IPS DF 6.9 (cell line): ENCODE measurements at regions not wholly inside any gene's neighbourhood (a gene's known extent, or its start where the extent isn't known, plus 50 kb on each side); places are given as distances from the start of the nearest gene placed in this dataset.

Experiments used
- DNase-seq: peaks from one replicate; pipeline ENCODE4 v3.0.0-alpha.2; 2013; ENCODE audit warnings: low read depth, low spot score
- H3K27ac ChIP-seq: one replicate; pipeline ENCODE4 v1.5.1; 2013; ENCODE audit warnings: low read length, control low read depth
- H3K27me3 ChIP-seq: 2 replicates; pipeline ENCODE4 v1.6.1; 2013; ENCODE audit warnings: mild to moderate bottlenecking, low read length; ENCODE audit not compliant: control insufficient read depth, insufficient read depth
- H3K36me3 ChIP-seq: 2 replicates; pipeline ENCODE4 v1.6.1; 2013; ENCODE audit warnings: low read length; ENCODE audit not compliant: control insufficient read depth, insufficient read depth
- H3K4me1 ChIP-seq: 2 replicates; pipeline ENCODE4 v1.6.1; 2013; ENCODE audit warnings: low read length; ENCODE audit not compliant: control insufficient read depth, insufficient read depth
- H3K4me3 ChIP-seq: 2 replicates; pipeline ENCODE4 v1.5.1; 2013; ENCODE audit warnings: mild to moderate bottlenecking, low read length
- H3K9me3 ChIP-seq: 2 replicates; pipeline ENCODE4 v1.6.1; 2013; ENCODE audit warnings: low read length, inconsistent platforms; ENCODE audit not compliant: control insufficient read depth, insufficient read depth
- WGBS: extraction: QIAGEN DNeasy Blood & Tissue Kit; methylation state at CpG from one replicate; pipeline ENCODE4 v1.1.7; 2013; ENCODE audit warnings: mixed read lengths, missing lambda C conversion rate; ENCODE audit not compliant: insufficient read length, insufficient coverage; 5-methylcytosine and 5-hydroxymethylcytosine counted together

GRCh38 chr3:164113371-164114332 is 964.6 kb downstream of the SI start:
- DNase-seq: no peak
- Histone ChIP-seq H3K9me3 (no peaks in the 10 kb centered on the region), H3K36me3 (no peaks in the 10 kb centered on the region), H3K4me3 (no peak overlapping the region), H3K27me3 (no peaks in the 10 kb centered on the region; the same call in 1 of the 2 replicates), H3K4me1 (no peaks in the 10 kb centered on the region), H3K27ac (no peak overlapping the region)
- whole genome bisulfite sequencing: no CpG with 5 or more reads among the region's 8 CpGs

DNA sequence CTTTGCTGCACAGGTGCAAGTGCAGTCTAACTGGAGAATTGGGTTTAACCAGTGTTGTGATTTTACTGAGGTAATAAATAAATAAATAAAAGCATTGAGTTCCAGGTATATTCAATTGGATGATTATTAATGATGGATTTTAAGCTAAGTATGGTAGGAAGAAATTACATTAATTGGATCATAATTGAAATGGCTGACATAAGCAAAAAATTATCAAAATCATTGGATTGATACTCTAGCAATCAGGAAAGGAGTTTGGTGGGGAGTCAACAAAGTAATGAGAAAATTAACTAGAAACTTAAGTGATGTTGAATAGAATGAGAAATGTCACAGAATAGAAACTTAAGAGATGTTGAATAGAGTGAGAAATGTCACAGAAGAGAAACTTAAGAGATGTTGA is 981.9 kb downstream of the SI start:
- DNase-seq: no peak
- no peaks in the 10 kb centered on the region for H3K9me3 ChIP-seq
- no peak overlapping the region for H3K4me3 ChIP-seq
- H3K4me1 ChIP-seq: no peaks in the 10 kb centered on the region
- H3K27me3 ChIP-seq: no peaks in the 10 kb centered on the region
- no peaks in the 10 kb centered on the region for H3K36me3 ChIP-seq
- H3K27ac ChIP-seq: no peak overlapping the region

GRCh38 chr3:164095949-164096348 is 982.3 kb downstream of the SI start:
- DNase-seq: no peak
- Histone ChIP-seq H3K4me3 (no peak overlapping the region), H3K27ac (no peak overlapping the region), H3K9me3 (no peaks in the 10 kb centered on the region), H3K4me1 (no peaks in the 10 kb centered on the region), H3K27me3 (no peaks in the 10 kb centered on the region), H3K36me3 (no peaks in the 10 kb centered on the region)
- no CpG with 5 or more reads among the region's 2 CpGs for WGBS

DNA sequence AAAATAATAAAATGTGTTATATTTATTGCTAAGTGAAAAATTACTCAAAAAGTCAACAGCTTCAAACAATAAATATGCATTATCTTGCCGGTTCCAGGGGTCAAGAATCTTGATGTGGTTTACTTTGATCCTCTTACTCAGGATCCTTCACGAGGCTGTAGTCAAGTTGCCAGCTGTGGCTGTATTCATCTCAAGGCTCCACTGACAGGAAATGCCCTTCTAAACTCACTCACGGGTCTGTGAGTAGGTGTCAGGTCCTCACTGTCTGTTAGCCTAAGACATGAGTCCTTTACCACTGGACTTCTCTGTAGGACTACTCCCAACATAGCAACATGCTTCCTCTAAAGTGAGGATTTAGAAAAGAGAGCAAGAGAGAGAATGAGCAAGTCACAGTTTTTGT is 983.0 kb downstream of the SI start:
- Histone ChIP-seq H3K4me1 (no peaks in the 10 kb centered on the region), H3K36me3 (no peaks in the 10 kb centered on the region), H3K27ac (no peak overlapping the region), H3K4me3 (no peak overlapping the region), H3K9me3 (no peaks in the 10 kb centered on the region), H3K27me3 (no peaks in the 10 kb centered on the region)
- WGBS: no CpG with 5 or more reads among the region's 3 CpGs
- DNase-seq: no peak

GRCh38 chr3:164094546-164094945 is 983.8 kb downstream of the SI start:
- H3K4me1 ChIP-seq: no peaks in the 10 kb centered on the region
- no peaks in the 10 kb centered on the region for H3K27me3 ChIP-seq
- no peaks in the 10 kb centered on the region for H3K9me3 ChIP-seq
- no peak overlapping the region for H3K4me3 ChIP-seq
- WGBS: no CpG with 5 or more reads among the region's 1 CpG
- DNase-seq: no peak
- no peak overlapping the region for H3K27ac ChIP-seq
- no peaks in the 10 kb centered on the region for H3K36me3 ChIP-seq

GRCh38 chr3:164080208-164080607 is 998.1 kb downstream of the SI start:
- Histone ChIP-seq H3K4me3 (no peak overlapping the region), H3K27ac (no peak overlapping the region), H3K9me3 (no peaks in the 10 kb centered on the region), H3K36me3 (no peaks in the 10 kb centered on the region), H3K4me1 (no peaks in the 10 kb centered on the region), H3K27me3 (no peaks in the 10 kb centered on the region)
- WGBS: no CpG with 5 or more reads among the region's 2 CpGs
- no peak for DNase-seq

DNA sequence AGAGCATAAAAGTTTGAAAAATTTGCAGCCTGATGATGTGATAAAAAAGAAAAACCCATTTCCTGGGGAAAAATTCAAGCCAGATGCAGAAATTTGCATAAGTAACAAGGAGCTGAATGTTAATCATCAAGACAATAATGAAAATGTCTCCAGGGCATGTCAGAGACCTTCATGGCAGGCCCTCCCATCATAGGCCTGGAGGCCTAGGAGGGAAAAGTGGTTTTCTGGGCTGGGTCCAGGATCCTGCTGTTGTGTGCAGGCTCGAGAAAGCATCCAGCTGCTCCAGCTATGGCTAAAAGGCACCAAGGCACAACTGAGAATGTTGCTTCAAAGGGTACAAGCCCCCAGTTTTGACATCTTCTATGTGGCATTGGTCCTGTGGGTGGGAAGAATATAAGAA is 1014.0 kb downstream of the SI start:
- no peak overlapping the region for H3K27ac ChIP-seq
- no peak overlapping the region for H3K4me3 ChIP-seq
- H3K4me1 ChIP-seq: no peaks in the 10 kb centered on the region
- no CpG with 5 or more reads among the region's 1 CpG for WGBS
- H3K27me3 ChIP-seq: no peaks in the 10 kb centered on the region
- H3K9me3 ChIP-seq: no peaks in the 10 kb centered on the region
- DNase-seq: no peak
- H3K36me3 ChIP-seq: no peaks in the 10 kb centered on the region

DNA sequence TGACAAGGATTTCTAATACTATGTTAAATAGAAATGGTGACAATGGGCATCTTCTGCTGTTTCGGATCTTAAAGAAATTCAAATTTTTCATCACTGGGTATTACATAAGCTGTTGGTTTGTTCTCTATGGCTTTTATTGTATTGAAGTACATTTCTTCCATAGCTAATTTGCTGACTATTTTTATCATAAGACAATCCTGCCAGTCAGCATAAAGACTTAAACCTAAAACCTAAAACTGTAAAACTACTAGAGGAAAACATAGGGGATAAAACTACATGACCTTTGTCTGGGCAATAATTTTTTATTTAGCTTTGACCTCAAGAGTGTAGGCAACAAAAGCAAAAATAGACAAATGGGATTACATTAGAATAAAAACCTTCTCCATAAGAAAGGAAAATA is 1017.4 kb downstream of the SI start:
- DNase-seq: no peak

GRCh38 chr3:164049847-164050246 is 1028.4 kb downstream of the SI start:
- no peak overlapping the region for H3K27ac ChIP-seq
- no peaks in the 10 kb centered on the region for H3K27me3 ChIP-seq
- no peak overlapping the region for H3K4me3 ChIP-seq
- WGBS: no CpG with 5 or more reads among the region's 1 CpG
- no peak for DNase-seq
- H3K4me1 ChIP-seq: no peaks in the 10 kb centered on the region
- H3K9me3 ChIP-seq: no peaks in the 10 kb centered on the region
- H3K36me3 ChIP-seq: no peaks in the 10 kb centered on the region

More for the DNA sequence above, 1017.4 kb downstream of the SI start:
- no CpG with 5 or more reads among the region's 1 CpG for WGBS
- Histone ChIP-seq H3K4me3 (no peak overlapping the region), H3K9me3 (no peaks in the 10 kb centered on the region), H3K36me3 (no peaks in the 10 kb centered on the region), H3K27ac (no peak overlapping the region), H3K27me3 (no peaks in the 10 kb centered on the region), H3K4me1 (no peaks in the 10 kb centered on the region)

DNA sequence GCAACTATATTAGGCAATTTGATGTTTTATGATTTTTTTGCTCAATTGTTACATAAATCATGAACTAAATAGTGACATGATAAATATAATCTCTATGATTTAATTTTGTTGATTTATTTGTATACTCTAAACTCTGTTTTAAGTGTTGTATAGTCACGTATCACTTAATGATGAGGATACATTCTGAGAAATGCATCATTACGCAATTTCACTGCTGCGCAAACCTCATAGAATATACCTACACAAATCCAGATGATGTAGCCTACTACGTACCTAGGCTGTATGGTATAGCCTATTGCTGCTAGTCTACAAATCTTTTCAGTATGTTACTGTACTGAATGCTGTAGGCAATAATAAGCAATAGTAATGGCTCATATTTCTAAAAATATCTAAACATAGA is 1029.8 kb downstream of the SI start:
- no peak for DNase-seq
- no peaks in the 10 kb centered on the region for H3K27me3 ChIP-seq
- no peaks in the 10 kb centered on the region for H3K36me3 ChIP-seq
- H3K4me3 ChIP-seq: no peak overlapping the region
- H3K27ac ChIP-seq: no peak overlapping the region
- WGBS: no CpG with 5 or more reads among the region's 4 CpGs
- no peaks in the 10 kb centered on the region for H3K4me1 ChIP-seq
- H3K9me3 ChIP-seq: no peaks in the 10 kb centered on the region

DNA sequence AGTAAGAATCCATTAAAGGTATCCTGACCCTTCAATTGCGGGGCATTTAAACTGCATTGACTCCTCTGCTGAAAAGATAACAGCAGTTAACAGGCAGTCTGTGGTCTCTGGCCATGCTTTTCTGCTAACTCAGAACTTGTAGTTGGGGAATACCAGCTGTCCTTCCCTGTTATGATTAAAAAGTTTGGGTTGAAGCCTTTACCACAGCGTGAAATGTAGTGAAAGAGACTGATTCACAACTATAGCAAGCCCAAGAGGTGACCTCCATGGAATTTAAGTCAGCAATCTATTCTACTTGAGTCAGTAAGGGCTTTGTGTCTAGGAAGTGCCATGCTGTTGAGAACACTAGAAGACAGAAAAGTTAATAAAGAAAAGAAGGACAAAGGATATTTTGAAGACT is 1037.3 kb downstream of the SI start:
- no peak overlapping the region for H3K27ac ChIP-seq
- WGBS: no CpG with 5 or more reads among the region's 2 CpGs
- H3K4me3 ChIP-seq: no peak overlapping the region
- H3K9me3 ChIP-seq: no peaks in the 10 kb centered on the region
- H3K36me3 ChIP-seq: no peaks in the 10 kb centered on the region
- no peaks in the 10 kb centered on the region for H3K27me3 ChIP-seq
- no peaks in the 10 kb centered on the region for H3K4me1 ChIP-seq
- no peak for DNase-seq
